Fibroblast of skin of scalp (primary cell): ENCODE measurements at regions not wholly inside any gene's neighbourhood (a gene's known extent, or its start where the extent isn't known, plus 50 kb on each side); places are given as distances from the start of the nearest gene placed in this dataset.
"Not testable (repeated sequence)": the region's sequence is repeated elsewhere in the genome, so short reads cannot be mapped to it uniquely, and the experiment has no call there.

Experiments
- DNase-seq: peaks from one replicate; pipeline ENCODE4 v3.0.0-alpha.2; 2013

GRCh38 chr14:55807053-55807880 lies 227.3 kb downstream of the KTN1 start:
- peak; percentile 33 for DNase-seq

- no peak for DNase-seq
Measured at GRCh38 chr14:55807881-55808379, 227.9 kb downstream of the KTN1 start.

GRCh38 chr14:55813630-55814029 lies 233.6 kb downstream of the KTN1 start:
- no peak for DNase-seq

GRCh38 chr14:55814064-55814463 lies 234.1 kb downstream of the KTN1 start:
- peak; percentile 25 for DNase-seq

GRCh38 chr14:55814873-55815272 lies 234.9 kb downstream of the KTN1 start:
- peak; percentile 37 for DNase-seq

- no peak for DNase-seq
Measured at GRCh38 chr14:55816225-55816624, 236.2 kb downstream of the KTN1 start.

GRCh38 chr14:55819610-55820304 lies 239.8 kb downstream of the KTN1 start:
- DNase-seq: no peak

- DNase-seq: no peak
Measured at GRCh38 chr14:55822906-55823305, 242.9 kb downstream of the KTN1 start.

- no peak for DNase-seq
Measured at GRCh38 chr14:55832122-55832911, 252.3 kb downstream of the KTN1 start.

GRCh38 chr14:55832974-55833373 lies 253.0 kb downstream of the KTN1 start:
- no peak for DNase-seq

- DNase-seq: no peak
Measured at GRCh38 chr14:55834390-55834789, 254.4 kb downstream of the KTN1 start.

GRCh38 chr14:55835985-55836384 lies 256.0 kb downstream of the KTN1 start:
- DNase-seq: no peak

- DNase-seq: no peak
Measured at GRCh38 chr14:55837467-55837866, 257.5 kb downstream of the KTN1 start.

- no peak for DNase-seq
Measured at GRCh38 chr14:55838529-55839052, 258.6 kb downstream of the KTN1 start.

- not testable (repeated sequence) for DNase-seq
Measured at GRCh38 chr14:55839301-55839947, 259.4 kb downstream of the KTN1 start.

- no peak for DNase-seq
Measured at GRCh38 chr14:55840821-55841220, 260.8 kb downstream of the KTN1 start.

- no peak for DNase-seq
Measured at GRCh38 chr14:55841625-55842024, 261.6 kb downstream of the KTN1 start.

GRCh38 chr14:55843718-55844403 lies 263.9 kb downstream of the KTN1 start:
- DNase-seq: no peak

GRCh38 chr14:55845963-55846825 lies 266.2 kb downstream of the KTN1 start:
- DNase-seq: peak; percentile 55

- DNase-seq: peak; percentile 63
Measured at GRCh38 chr14:55846826-55847446, 266.9 kb downstream of the KTN1 start.
